ENCODE measurements at regions not wholly inside any gene's neighbourhood (a gene's known extent, or its start where the extent isn't known, plus 50 kb on each side); places are given as distances from the start of the nearest gene placed in this dataset.
"Not testable (repeated sequence)": the region's sequence is repeated elsewhere in the genome, so short reads cannot be mapped to it uniquely, and the experiment has no call there.

DNA sequence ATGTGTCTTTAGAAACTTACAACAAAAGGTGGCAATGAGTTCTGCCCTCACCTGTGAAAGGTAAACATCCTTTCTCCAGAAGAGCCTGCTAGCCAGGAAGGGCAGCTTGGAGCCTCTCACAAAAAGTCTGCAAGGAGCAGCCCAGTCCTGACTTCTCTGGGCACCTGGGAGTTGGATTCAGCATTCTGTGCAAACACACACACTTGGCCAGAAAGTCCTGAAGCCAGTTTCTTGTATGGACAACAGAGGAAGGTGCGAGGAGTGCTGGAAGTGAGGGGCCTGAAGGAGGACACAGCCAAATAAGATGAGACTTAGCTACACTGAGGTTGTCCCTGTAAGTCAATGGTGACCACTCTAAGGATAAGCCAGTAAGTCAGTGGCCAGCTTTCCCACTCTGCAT, 52.4 kb upstream of the SLC1A4 start:
- no peaks in the 10 kb centered on the region for H3K9me3 ChIP-seq (replicated peaks; ENCODE audit: insufficient read depth, low read length)
- H3K4me1 ChIP-seq (ENCODE audit: low read length): peaks cover 56% of the 10 kb centered on the region
- H3K27ac ChIP-seq (ENCODE audit: low read length): peak overlapping the region; percentile 91
- H3K27me3 ChIP-seq (replicated peaks; ENCODE audit: insufficient read depth, low read length): no peaks in the 10 kb centered on the region
- peaks cover 62% of the 10 kb centered on the region for H3F3A ChIP-seq (ENCODE audit: insufficient read depth, low read length)
- H3K4me3 ChIP-seq (ENCODE audit: low read length): peak overlapping the region; percentile 75
- H3K9ac ChIP-seq (ENCODE audit: low read length): peak overlapping the region; percentile 89
- DNase-seq: no peak
- peaks cover 60% of the 10 kb centered on the region for H3K79me2 ChIP-seq (ENCODE audit: low read length)
- no peak for TF ChIP-seq EZH2phosphoT487 (IDR thresholded peaks at IDR 0.05; ENCODE audit: low read length)
- no peak for TF ChIP-seq EZH2 (optimal IDR thresholded peaks at IDR 0.05; ENCODE audit: low read depth, low read length)
- TF ChIP-seq, protein P1, sequence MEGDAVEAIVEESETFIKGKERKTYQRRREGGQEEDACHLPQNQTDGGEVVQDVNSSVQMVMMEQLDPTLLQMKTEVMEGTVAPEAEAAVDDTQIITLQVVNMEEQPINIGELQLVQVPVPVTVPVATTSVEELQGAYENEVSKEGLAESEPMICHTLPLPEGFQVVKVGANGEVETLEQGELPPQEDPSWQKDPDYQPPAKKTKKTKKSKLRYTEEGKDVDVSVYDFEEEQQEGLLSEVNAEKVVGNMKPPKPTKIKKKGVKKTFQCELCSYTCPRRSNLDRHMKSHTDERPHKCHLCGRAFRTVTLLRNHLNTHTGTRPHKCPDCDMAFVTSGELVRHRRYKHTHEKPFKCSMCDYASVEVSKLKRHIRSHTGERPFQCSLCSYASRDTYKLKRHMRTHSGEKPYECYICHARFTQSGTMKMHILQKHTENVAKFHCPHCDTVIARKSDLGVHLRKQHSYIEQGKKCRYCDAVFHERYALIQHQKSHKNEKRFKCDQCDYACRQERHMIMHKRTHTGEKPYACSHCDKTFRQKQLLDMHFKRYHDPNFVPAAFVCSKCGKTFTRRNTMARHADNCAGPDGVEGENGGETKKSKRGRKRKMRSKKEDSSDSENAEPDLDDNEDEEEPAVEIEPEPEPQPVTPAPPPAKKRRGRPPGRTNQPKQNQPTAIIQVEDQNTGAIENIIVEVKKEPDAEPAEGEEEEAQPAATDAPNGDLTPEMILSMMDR (IDR thresholded peaks at IDR 0.05; ENCODE audit: low read length): no peak
- no peaks in the 10 kb centered on the region for H4K20me1 ChIP-seq (ENCODE audit: insufficient read depth, low read length)
- no peak overlapping the region for H2AFZ ChIP-seq (ENCODE audit: low read length)
- H3K36me3 ChIP-seq (replicated peaks; ENCODE audit: insufficient read depth, low read length): 0 out of 2 replicates have a peak, but pooled peaks cover 6% of the 10 kb centered on the region
- no peaks in the 10 kb centered on the region for H3K9me2 ChIP-seq (replicated peaks; ENCODE audit: insufficient read depth, low read length)
- peak overlapping the region; percentile 94 for H3K4me2 ChIP-seq (ENCODE audit: low read depth, low read length)

DNA sequence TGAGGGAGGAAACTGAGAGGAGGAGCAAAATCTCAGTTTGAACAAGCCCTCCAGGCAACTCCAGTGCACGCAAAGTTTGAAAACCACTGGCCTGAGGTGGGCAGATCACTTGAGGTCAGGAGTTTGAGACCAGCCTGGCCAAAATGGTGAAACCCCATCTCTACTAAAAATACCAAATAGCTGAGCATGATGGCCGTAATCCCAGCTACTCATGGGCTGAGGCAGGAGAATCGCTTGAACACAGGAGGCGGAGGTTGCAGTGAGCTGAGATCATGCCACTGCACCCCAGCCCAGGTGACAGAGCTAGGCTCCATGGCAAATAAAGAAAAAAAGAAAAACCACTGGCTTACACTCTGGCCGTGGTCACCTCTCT, 51.9 kb upstream of the SLC1A4 start:
- not testable (repeated sequence) for H3K36me3 ChIP-seq (replicated peaks; ENCODE audit: insufficient read depth, low read length); H3K9me2 ChIP-seq (replicated peaks; ENCODE audit: insufficient read depth, low read length); H4K20me1 ChIP-seq (ENCODE audit: insufficient read depth, low read length); H3K27me3 ChIP-seq (replicated peaks; ENCODE audit: insufficient read depth, low read length); H2AFZ ChIP-seq (ENCODE audit: low read length); H3K9me3 ChIP-seq (replicated peaks; ENCODE audit: insufficient read depth, low read length)
- H3K9ac ChIP-seq (ENCODE audit: low read length): peak overlapping the region; percentile 89
- H3K4me3 ChIP-seq (ENCODE audit: low read length): peak overlapping the region; percentile 75
- H3K27ac ChIP-seq (ENCODE audit: low read length): peak overlapping the region; percentile 91
- peaks cover 57% of the 10 kb centered on the region for H3F3A ChIP-seq (ENCODE audit: insufficient read depth, low read length)
- DNase-seq: peak; percentile 59
- H3K79me2 ChIP-seq (ENCODE audit: low read length): peaks cover 56% of the 10 kb centered on the region
- peaks cover 55% of the 10 kb centered on the region for H3K4me1 ChIP-seq (ENCODE audit: low read length)
- H3K4me2 ChIP-seq (ENCODE audit: low read depth, low read length): peak overlapping the region; percentile 94

DNA sequence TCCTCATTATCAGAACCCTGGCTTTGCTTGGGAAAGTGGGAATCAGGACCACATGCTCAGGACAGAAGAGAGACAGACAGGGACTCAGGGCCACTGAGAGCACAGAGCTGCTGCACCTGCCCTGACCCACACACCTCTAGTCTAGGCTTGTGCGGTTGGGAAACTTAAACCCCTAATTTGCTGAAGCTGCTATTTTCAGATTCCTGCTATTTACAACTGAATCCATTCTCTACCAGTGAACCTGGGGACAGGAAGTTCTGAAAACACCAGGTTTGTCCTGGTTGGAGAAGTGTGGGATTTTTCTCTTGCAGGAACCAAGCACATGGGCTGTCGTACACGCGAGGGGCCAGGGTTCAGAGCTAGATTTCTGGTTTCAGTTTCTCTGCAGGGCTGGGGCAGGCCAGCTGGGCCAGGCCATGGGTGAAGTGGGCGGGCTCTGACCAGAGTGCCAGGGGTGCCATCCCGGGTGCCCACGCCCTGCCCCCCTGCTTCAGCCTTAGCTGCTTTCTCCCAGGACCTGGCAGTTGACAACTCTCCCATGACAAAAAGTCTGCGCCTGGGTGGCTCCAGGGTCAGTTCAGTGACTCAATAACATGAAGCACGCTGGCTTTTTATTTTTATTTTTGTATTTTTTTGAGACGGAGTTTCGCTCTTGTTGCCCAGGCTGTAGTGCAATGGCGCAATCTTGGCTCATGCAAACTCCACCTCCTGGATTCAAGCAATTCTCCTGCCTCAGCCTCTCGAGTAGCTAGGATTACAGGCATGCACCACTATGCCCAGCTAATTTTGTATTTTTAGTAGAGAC, 51.3 kb upstream of the SLC1A4 start:
- H3K27me3 ChIP-seq (replicated peaks; ENCODE audit: insufficient read depth, low read length): no peaks in the 10 kb centered on the region
- H3K4me1 ChIP-seq (ENCODE audit: low read length): peaks cover 55% of the 10 kb centered on the region
- H3K36me3 ChIP-seq (replicated peaks; ENCODE audit: insufficient read depth, low read length): 0 out of 2 replicates have a peak, but pooled peaks cover 6% of the 10 kb centered on the region
- no peak for TF ChIP-seq EZH2 (optimal IDR thresholded peaks at IDR 0.05; ENCODE audit: low read depth, low read length)
- TF ChIP-seq EZH2phosphoT487 (IDR thresholded peaks at IDR 0.05; ENCODE audit: low read length): no peak
- TF ChIP-seq, protein P1 (IDR thresholded peaks at IDR 0.05; ENCODE audit: low read length): no peak
- peak overlapping the region; percentile 94 for H3K4me2 ChIP-seq (ENCODE audit: low read depth, low read length)
- no peaks in the 10 kb centered on the region for H3K9me2 ChIP-seq (replicated peaks; ENCODE audit: insufficient read depth, low read length)
- H3K9me3 ChIP-seq (replicated peaks; ENCODE audit: insufficient read depth, low read length): no peaks in the 10 kb centered on the region
- H3F3A ChIP-seq (ENCODE audit: insufficient read depth, low read length): peaks cover 51% of the 10 kb centered on the region
- 0 out of 2 replicates have a peak overlapping the region, but pooled peaks have one; percentile 8 for H2AFZ ChIP-seq (ENCODE audit: low read length)
- DNase-seq: peak; percentile 91
- no peaks in the 10 kb centered on the region for H4K20me1 ChIP-seq (ENCODE audit: insufficient read depth, low read length)
- peaks cover 56% of the 10 kb centered on the region for H3K79me2 ChIP-seq (ENCODE audit: low read length)
- H3K9ac ChIP-seq (ENCODE audit: low read length): peak overlapping the region; percentile 89
- peak overlapping the region; percentile 91 for H3K27ac ChIP-seq (ENCODE audit: low read length)
- peak overlapping the region; percentile 75 for H3K4me3 ChIP-seq (ENCODE audit: low read length)

Measured in MM.1S (cell line).